Peyer's patch (tissue), 4 donors: ENCODE measurements at regions not wholly inside any gene's neighbourhood (a gene's known extent, or its start where the extent isn't known, plus 50 kb on each side); places are given as distances from the start of the nearest gene placed in this dataset.

Experiments used
- POLR2A ChIP-seq, 2 donors: fragments of 450-650 bp; IDR thresholded peaks; one replicate each; pipeline ENCODE4 v1.5.1; 2017; ENCODE audit warnings: antibody characterized with exemption in 2 of 2, mild to moderate bottlenecking in 2 of 2, moderate library complexity in 2 of 2
- TF ChIP-seq, protein P1 (sequence below), 6 experiments: fragments of 450-650 bp in 4 of 6; fragments of 200-600 bp in 2 of 6; sonication (generic) in 1 of 6; IDR thresholded peaks; one replicate each; pipeline ENCODE4 v1.5.1; 2017 to 2019; ENCODE audit warnings: antibody characterized with exemption in 6 of 6, mild to moderate bottlenecking in 3 of 6, moderate library complexity in 1 of 6

DNA sequence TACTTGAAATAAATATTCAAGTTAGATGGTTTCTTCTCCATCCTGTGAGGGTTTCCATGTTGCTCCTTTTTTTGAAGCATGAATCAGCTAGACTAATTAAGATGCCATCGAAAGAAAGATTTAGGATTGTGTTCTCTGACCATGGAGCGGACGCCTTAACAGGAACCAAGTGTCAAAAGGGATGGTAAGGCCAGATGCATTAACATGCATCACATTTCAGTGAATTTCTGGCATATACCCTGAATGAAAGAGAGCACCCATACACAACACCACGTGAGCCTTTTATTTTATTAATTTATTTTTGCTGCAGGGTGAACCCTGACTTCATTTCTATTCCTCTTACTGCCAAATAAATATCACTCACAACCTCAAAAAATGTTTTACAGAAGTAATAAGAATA is 1045.3 kb upstream of the ARRDC3 start:
- TF ChIP-seq, protein P1, sequence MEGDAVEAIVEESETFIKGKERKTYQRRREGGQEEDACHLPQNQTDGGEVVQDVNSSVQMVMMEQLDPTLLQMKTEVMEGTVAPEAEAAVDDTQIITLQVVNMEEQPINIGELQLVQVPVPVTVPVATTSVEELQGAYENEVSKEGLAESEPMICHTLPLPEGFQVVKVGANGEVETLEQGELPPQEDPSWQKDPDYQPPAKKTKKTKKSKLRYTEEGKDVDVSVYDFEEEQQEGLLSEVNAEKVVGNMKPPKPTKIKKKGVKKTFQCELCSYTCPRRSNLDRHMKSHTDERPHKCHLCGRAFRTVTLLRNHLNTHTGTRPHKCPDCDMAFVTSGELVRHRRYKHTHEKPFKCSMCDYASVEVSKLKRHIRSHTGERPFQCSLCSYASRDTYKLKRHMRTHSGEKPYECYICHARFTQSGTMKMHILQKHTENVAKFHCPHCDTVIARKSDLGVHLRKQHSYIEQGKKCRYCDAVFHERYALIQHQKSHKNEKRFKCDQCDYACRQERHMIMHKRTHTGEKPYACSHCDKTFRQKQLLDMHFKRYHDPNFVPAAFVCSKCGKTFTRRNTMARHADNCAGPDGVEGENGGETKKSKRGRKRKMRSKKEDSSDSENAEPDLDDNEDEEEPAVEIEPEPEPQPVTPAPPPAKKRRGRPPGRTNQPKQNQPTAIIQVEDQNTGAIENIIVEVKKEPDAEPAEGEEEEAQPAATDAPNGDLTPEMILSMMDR (IDR thresholded peaks at IDR 0.05): no peak
- no peak for TF ChIP-seq POLR2A (IDR thresholded peaks at IDR 0.05)
